SK-N-SH (cell line): ENCODE measurements at regions not wholly inside any gene's neighbourhood (a gene's known extent, or its start where the extent isn't known, plus 50 kb on each side); places are given as distances from the start of the nearest gene placed in this dataset.
"Not testable (repeated sequence)": the region's sequence is repeated elsewhere in the genome, so short reads cannot be mapped to it uniquely, and the experiment has no call there.

ENCODE experiments used
- CTCF ChIP-seq: fragments of 200-600 bp; sonication (generic); IDR thresholded peaks from 2 replicates; pipeline ENCODE4 v1.6.1; 2017; ENCODE audit warnings: antibody characterized with exemption, mild to moderate bottlenecking, moderate library complexity
- EP300 ChIP-seq, 2 experiments: IDR thresholded peaks; 2 replicates each; pipeline versions ENCODE4 v1.4.0 to v1.6.1; 2012; ENCODE audit warnings: borderline replicate concordance in 1 of 2, low read depth in 1 of 2, low read length in 1 of 2
- RAD21 ChIP-seq: IDR thresholded peaks from 2 replicates; pipeline ENCODE4 v1.6.1; 2012; ENCODE audit warnings: mild to moderate bottlenecking, low read length
- SMC3 ChIP-seq: IDR thresholded peaks from 2 replicates; pipeline ENCODE4 v1.6.1; 2012; ENCODE audit warnings: low read depth, low read length, improper control_type of control experiment
- ZBTB33 ChIP-seq: IDR thresholded peaks from 2 replicates; pipeline ENCODE4 v1.4.0; 2012; ENCODE audit warnings: low read depth, borderline replicate concordance
- TF ChIP-seq, protein P1 (sequence below): IDR thresholded peaks from 2 replicates; pipeline ENCODE4 v1.6.1; 2012; ENCODE audit warnings: mild to moderate bottlenecking, low read depth, low read length, moderate library complexity
- TF ChIP-seq, protein P2 (sequence below): IDR thresholded peaks from 2 replicates; pipeline ENCODE4 v1.4.0; 2012; ENCODE audit warnings: low read depth, borderline replicate concordance

DNA sequence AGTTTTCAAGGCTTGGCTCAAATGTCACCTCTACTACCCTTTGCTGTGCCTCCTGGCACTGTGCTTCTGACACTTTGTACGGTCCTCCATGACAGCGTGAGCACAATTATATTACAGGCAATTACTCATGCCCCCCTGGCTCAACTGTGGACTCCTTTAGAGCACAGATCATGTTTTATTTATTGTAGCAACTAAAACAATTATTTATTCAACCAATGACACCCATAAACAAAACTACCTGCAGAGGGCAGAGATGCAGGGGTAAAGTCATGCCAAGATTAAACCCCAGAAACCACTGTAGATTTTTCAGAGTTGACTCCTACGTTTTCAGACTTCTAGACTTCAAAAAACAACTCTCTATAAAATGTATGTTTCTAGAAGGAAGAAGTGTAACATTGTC lies 72.8 kb upstream of the PLEKHM1 start:
- TF ChIP-seq, protein P1, sequence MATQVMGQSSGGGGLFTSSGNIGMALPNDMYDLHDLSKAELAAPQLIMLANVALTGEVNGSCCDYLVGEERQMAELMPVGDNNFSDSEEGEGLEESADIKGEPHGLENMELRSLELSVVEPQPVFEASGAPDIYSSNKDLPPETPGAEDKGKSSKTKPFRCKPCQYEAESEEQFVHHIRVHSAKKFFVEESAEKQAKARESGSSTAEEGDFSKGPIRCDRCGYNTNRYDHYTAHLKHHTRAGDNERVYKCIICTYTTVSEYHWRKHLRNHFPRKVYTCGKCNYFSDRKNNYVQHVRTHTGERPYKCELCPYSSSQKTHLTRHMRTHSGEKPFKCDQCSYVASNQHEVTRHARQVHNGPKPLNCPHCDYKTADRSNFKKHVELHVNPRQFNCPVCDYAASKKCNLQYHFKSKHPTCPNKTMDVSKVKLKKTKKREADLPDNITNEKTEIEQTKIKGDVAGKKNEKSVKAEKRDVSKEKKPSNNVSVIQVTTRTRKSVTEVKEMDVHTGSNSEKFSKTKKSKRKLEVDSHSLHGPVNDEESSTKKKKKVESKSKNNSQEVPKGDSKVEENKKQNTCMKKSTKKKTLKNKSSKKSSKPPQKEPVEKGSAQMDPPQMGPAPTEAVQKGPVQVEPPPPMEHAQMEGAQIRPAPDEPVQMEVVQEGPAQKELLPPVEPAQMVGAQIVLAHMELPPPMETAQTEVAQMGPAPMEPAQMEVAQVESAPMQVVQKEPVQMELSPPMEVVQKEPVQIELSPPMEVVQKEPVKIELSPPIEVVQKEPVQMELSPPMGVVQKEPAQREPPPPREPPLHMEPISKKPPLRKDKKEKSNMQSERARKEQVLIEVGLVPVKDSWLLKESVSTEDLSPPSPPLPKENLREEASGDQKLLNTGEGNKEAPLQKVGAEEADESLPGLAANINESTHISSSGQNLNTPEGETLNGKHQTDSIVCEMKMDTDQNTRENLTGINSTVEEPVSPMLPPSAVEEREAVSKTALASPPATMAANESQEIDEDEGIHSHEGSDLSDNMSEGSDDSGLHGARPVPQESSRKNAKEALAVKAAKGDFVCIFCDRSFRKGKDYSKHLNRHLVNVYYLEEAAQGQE, result not testable (repeated sequence)
- TF ChIP-seq ZBTB33; SMC3; CTCF; RAD21; EP300 (IDR thresholded peaks at IDR 0.05; ENCODE audit: borderline replicate concordance in 1 of 2, low read depth in 1 of 2, low read length in 1 of 2): not testable (repeated sequence)
- TF ChIP-seq, protein P2, sequence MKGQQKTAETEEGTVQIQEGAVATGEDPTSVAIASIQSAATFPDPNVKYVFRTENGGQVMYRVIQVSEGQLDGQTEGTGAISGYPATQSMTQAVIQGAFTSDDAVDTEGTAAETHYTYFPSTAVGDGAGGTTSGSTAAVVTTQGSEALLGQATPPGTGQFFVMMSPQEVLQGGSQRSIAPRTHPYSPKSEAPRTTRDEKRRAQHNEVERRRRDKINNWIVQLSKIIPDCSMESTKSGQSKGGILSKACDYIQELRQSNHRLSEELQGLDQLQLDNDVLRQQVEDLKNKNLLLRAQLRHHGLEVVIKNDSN, result not testable (repeated sequence)
